Naive thymus-derived CD8-positive, alpha-beta T cell (primary cell): ENCODE measurements at regions not wholly inside any gene's neighbourhood (a gene's known extent, or its start where the extent isn't known, plus 50 kb on each side); places are given as distances from the start of the nearest gene placed in this dataset.

Experiments used
- ATAC-seq, 2 donors: fragments of 150-1000 bp; cut with Tn5 transposase in 1 of 2; sonication (Bioruptor Pico), chemical (Tn5 transposase) in 1 of 2; 1 replicate in 1 of 2; 2 replicates in 1 of 2; pipeline ENCODE4 v1.10.0; 2021; ENCODE audit warnings: mild to moderate bottlenecking in 2 of 2, moderate library complexity in 2 of 2
- POLR2A ChIA-PET: fragments of 350-600 bp; sonication (Branson Sonifier 250); formaldehyde crosslinking; loops from one replicate; lab custom pipeline; 2021; ENCODE audit warnings: antibody characterized with exemption; lab: Charles Lee
- DNase-seq, 10 donors: peaks; one replicate each; pipeline versions ENCODE4 v3.0.0 to v3.0.0-alpha.2; 2020 to 2022
- H3K27ac Mint-ChIP-seq, 10 donors: one replicate each; pipeline ENCODE4 v1.8.0; 2020 to 2022; ENCODE audit warnings: mild to moderate bottlenecking in 10 of 10, mixed read lengths in 10 of 10, moderate library complexity in 4 of 10, inconsistent platforms in 1 of 10
- H3K27me3 Mint-ChIP-seq, 5 donors: one replicate each; pipeline ENCODE4 v1.8.0; 2021 to 2022; ENCODE audit warnings: mixed read lengths in 5 of 5
- H3K36me3 Mint-ChIP-seq, 3 donors: one replicate each; pipeline ENCODE4 v1.8.0; 2020 to 2022; ENCODE audit warnings: mixed read lengths in 3 of 3, mild to moderate bottlenecking in 2 of 3, inconsistent platforms in 1 of 3
- H3K4me1 Mint-ChIP-seq, 4 donors: one replicate each; pipeline ENCODE4 v1.8.0; 2021 to 2022; ENCODE audit warnings: mixed read lengths in 4 of 4
- H3K4me3 Mint-ChIP-seq, 10 donors: one replicate each; pipeline ENCODE4 v1.8.0; 2020 to 2022; ENCODE audit warnings: mild to moderate bottlenecking in 10 of 10, mixed read lengths in 10 of 10, moderate library complexity in 6 of 10, inconsistent platforms in 1 of 10
- H3K9me3 Mint-ChIP-seq, 9 donors: one replicate each; pipeline ENCODE4 v1.8.0; 2020 to 2022; ENCODE audit warnings: mixed read lengths in 9 of 9, mild to moderate bottlenecking in 3 of 9, inconsistent platforms in 1 of 9, moderate library complexity in 1 of 9

GRCh38 chr13:82364525-82364924, 1517.7 kb downstream of the SLITRK1 start:
- no peak overlapping the region for H3K27ac Mint-ChIP-seq
- H3K36me3 Mint-ChIP-seq, result no peaks in the 10 kb centered on the region
- H3K4me1 Mint-ChIP-seq, result no peaks in the 10 kb centered on the region
- H3K27me3 Mint-ChIP-seq, result no peaks in the 10 kb centered on the region
- POLR2A ChIA-PET, result no interaction called here
- DNase-seq (no peak), ATAC-seq (no peak)
- H3K4me3 Mint-ChIP-seq, result no peak overlapping the region
- H3K9me3 Mint-ChIP-seq, result peaks cover 0 to 7% (median 0%) of the 10 kb centered on the region in 9 donors

- Mint-ChIP-seq H3K9me3 (peaks cover 0 to 15% (median 3%) of the 10 kb centered on the region in 9 donors), H3K27ac (no peak overlapping the region), H3K4me1 (no peaks in the 10 kb centered on the region), H3K27me3 (no peaks in the 10 kb centered on the region), H3K36me3 (no peaks in the 10 kb centered on the region), H3K4me3 (no peak overlapping the region)
- ATAC-seq (no peak), DNase-seq (no peak)
- POLR2A ChIA-PET, result no interaction called here
Measured at GRCh38 chr13:82358284-82358683, 1524.0 kb downstream of the SLITRK1 start.

- no peak overlapping the region for H3K4me3 Mint-ChIP-seq
- POLR2A ChIA-PET, result no interaction called here
- peaks cover 0 to 15% (median 3%) of the 10 kb centered on the region in 9 donors for H3K9me3 Mint-ChIP-seq
- no peaks in the 10 kb centered on the region for H3K27me3 Mint-ChIP-seq
- no peak for DNase-seq
- H3K4me1 Mint-ChIP-seq, result no peaks in the 10 kb centered on the region
- no peak overlapping the region for H3K27ac Mint-ChIP-seq
- no peaks in the 10 kb centered on the region for H3K36me3 Mint-ChIP-seq
- no peak for ATAC-seq
Measured at GRCh38 chr13:82356667-82357410, 1525.4 kb downstream of the SLITRK1 start.

GRCh38 chr13:82344867-82345266, 1537.4 kb downstream of the SLITRK1 start:
- peaks cover 0 to 13% (median 3%) of the 10 kb centered on the region in 9 donors for H3K9me3 Mint-ChIP-seq
- no peak overlapping the region for H3K27ac Mint-ChIP-seq
- POLR2A ChIA-PET, result no interaction called here
- DNase-seq, result no peak
- no peaks in the 10 kb centered on the region for H3K4me1 Mint-ChIP-seq
- H3K27me3 Mint-ChIP-seq, result no peaks in the 10 kb centered on the region
- no peaks in the 10 kb centered on the region for H3K36me3 Mint-ChIP-seq
- H3K4me3 Mint-ChIP-seq, result no peak overlapping the region
- ATAC-seq, result no peak

- H3K27me3 Mint-ChIP-seq, result no peaks in the 10 kb centered on the region
- no peak for DNase-seq
- POLR2A ChIA-PET, result no interaction called here
- H3K4me3 Mint-ChIP-seq, result no peak overlapping the region
- no peaks in the 10 kb centered on the region for H3K36me3 Mint-ChIP-seq
- no peak for ATAC-seq
- H3K27ac Mint-ChIP-seq, result no peak overlapping the region
- H3K4me1 Mint-ChIP-seq, result no peaks in the 10 kb centered on the region
- H3K9me3 Mint-ChIP-seq, result peaks cover 0 to 18% (median 6%) of the 10 kb centered on the region in 9 donors
Measured at GRCh38 chr13:82341116-82341515, 1541.2 kb downstream of the SLITRK1 start.

GRCh38 chr13:82330499-82330898, 1551.8 kb downstream of the SLITRK1 start:
- peaks cover 0 to 8% (median 0%) of the 10 kb centered on the region in 3 donors for H3K36me3 Mint-ChIP-seq
- no peaks in the 10 kb centered on the region for H3K27me3 Mint-ChIP-seq
- POLR2A ChIA-PET, result no interaction called here
- ATAC-seq, result no peak
- no peaks in the 10 kb centered on the region for H3K4me1 Mint-ChIP-seq
- H3K9me3 Mint-ChIP-seq, result peaks cover 0 to 9% (median 2%) of the 10 kb centered on the region in 9 donors
- DNase-seq, result no peak
- H3K4me3 Mint-ChIP-seq, result no peak overlapping the region
- H3K27ac Mint-ChIP-seq, result no peak overlapping the region

GRCh38 chr13:82323101-82323500, 1559.2 kb downstream of the SLITRK1 start:
- DNase-seq (no peak), ATAC-seq (no peak)
- Mint-ChIP-seq H3K9me3 (peaks cover 2 to 45% (median 12%) of the 10 kb centered on the region in 9 donors), H3K4me3 (no peak overlapping the region), H3K27ac (no peak overlapping the region), H3K27me3 (no peaks in the 10 kb centered on the region), H3K36me3 (peaks cover 0 to 5% (median 0%) of the 10 kb centered on the region in 3 donors), H3K4me1 (no peaks in the 10 kb centered on the region)
- POLR2A ChIA-PET, result no interaction called here

GRCh38 chr13:82305588-82305987, 1576.7 kb downstream of the SLITRK1 start:
- no peaks in the 10 kb centered on the region for H3K36me3 Mint-ChIP-seq
- POLR2A ChIA-PET, result no interaction called here
- no peak overlapping the region for H3K4me3 Mint-ChIP-seq
- H3K9me3 Mint-ChIP-seq, result peaks cover 0 to 14% (median 3%) of the 10 kb centered on the region in 9 donors
- H3K4me1 Mint-ChIP-seq, result no peaks in the 10 kb centered on the region
- no peaks in the 10 kb centered on the region for H3K27me3 Mint-ChIP-seq
- ATAC-seq, result no peak
- no peak overlapping the region for H3K27ac Mint-ChIP-seq
- DNase-seq, result no peak

GRCh38 chr13:82298106-82298505, 1584.2 kb downstream of the SLITRK1 start:
- Mint-ChIP-seq H3K4me1 (no peaks in the 10 kb centered on the region), H3K9me3 (peaks cover 0 to 29% (median 7%) of the 10 kb centered on the region in 9 donors), H3K4me3 (no peak overlapping the region), H3K27ac (no peak overlapping the region), H3K36me3 (no peaks in the 10 kb centered on the region), H3K27me3 (no peaks in the 10 kb centered on the region)
- DNase-seq, result no peak
- ATAC-seq, result no peak
- POLR2A ChIA-PET, result no interaction called here

- Mint-ChIP-seq H3K36me3 (no peaks in the 10 kb centered on the region), H3K4me3 (no peak overlapping the region), H3K9me3 (peaks cover 3 to 23% (median 8%) of the 10 kb centered on the region in 9 donors), H3K27me3 (no peaks in the 10 kb centered on the region), H3K27ac (no peak overlapping the region), H3K4me1 (no peaks in the 10 kb centered on the region)
- DNase-seq (no peak), ATAC-seq (no peak)
- POLR2A ChIA-PET, result no interaction called here
Measured at GRCh38 chr13:82294226-82294625, 1588.0 kb downstream of the SLITRK1 start.

- ATAC-seq (no peak), DNase-seq (no peak)
- Mint-ChIP-seq H3K4me3 (no peak overlapping the region), H3K27ac (no peak overlapping the region), H3K27me3 (no peaks in the 10 kb centered on the region), H3K36me3 (no peaks in the 10 kb centered on the region), H3K4me1 (no peaks in the 10 kb centered on the region), H3K9me3 (peaks cover 3 to 22% (median 10%) of the 10 kb centered on the region in 9 donors)
- POLR2A ChIA-PET, result no interaction called here
Measured at GRCh38 chr13:82292334-82292733, 1589.9 kb downstream of the SLITRK1 start.

- H3K27me3 Mint-ChIP-seq, result no peaks in the 10 kb centered on the region
- no peaks in the 10 kb centered on the region for H3K36me3 Mint-ChIP-seq
- peaks cover 3 to 22% (median 10%) of the 10 kb centered on the region in 9 donors for H3K9me3 Mint-ChIP-seq
- DNase-seq (no peak), ATAC-seq (no peak)
- no peaks in the 10 kb centered on the region for H3K4me1 Mint-ChIP-seq
- POLR2A ChIA-PET, result no interaction called here
- no peak overlapping the region for H3K27ac Mint-ChIP-seq
- H3K4me3 Mint-ChIP-seq, result no peak overlapping the region
Measured at GRCh38 chr13:82291852-82292251, 1590.4 kb downstream of the SLITRK1 start.

- Mint-ChIP-seq H3K27me3 (no peaks in the 10 kb centered on the region), H3K27ac (no peak overlapping the region), H3K4me3 (no peak overlapping the region), H3K9me3 (peaks cover 2 to 30% (median 13%) of the 10 kb centered on the region in 9 donors), H3K36me3 (no peaks in the 10 kb centered on the region), H3K4me1 (no peaks in the 10 kb centered on the region)
- POLR2A ChIA-PET, result no interaction called here
- ATAC-seq (no peak), DNase-seq (no peak)
Measured at GRCh38 chr13:82275644-82276043, 1606.6 kb downstream of the SLITRK1 start.

GRCh38 chr13:82259284-82259683, 1623.0 kb downstream of the SLITRK1 start:
- Mint-ChIP-seq H3K9me3 (peaks cover 0 to 22% (median 3%) of the 10 kb centered on the region in 9 donors), H3K27me3 (no peaks in the 10 kb centered on the region), H3K36me3 (no peaks in the 10 kb centered on the region), H3K27ac (no peak overlapping the region), H3K4me1 (no peaks in the 10 kb centered on the region), H3K4me3 (no peak overlapping the region)
- DNase-seq (no peak), ATAC-seq (no peak)
- POLR2A ChIA-PET, result no interaction called here
